Mucosa of rectum (tissue), 2 donors: ENCODE measurements at regions not wholly inside any gene's neighbourhood (a gene's known extent, or its start where the extent isn't known, plus 50 kb on each side); places are given as distances from the start of the nearest gene placed in this dataset.

Experiments
- H3K27ac ChIP-seq, 2 donors: one replicate each; pipeline ENCODE4 v1.7.0; 2013; ENCODE audit warnings: inconsistent platforms in 2 of 2, low read depth in 2 of 2, low read length in 2 of 2
- H3K27me3 ChIP-seq, 2 donors: one replicate each; pipeline ENCODE4 v1.7.0; 2013; ENCODE audit warnings: low read length in 2 of 2; ENCODE audit not compliant: control insufficient read depth in 2 of 2, insufficient read depth in 2 of 2
- H3K36me3 ChIP-seq, 2 donors: one replicate each; pipeline ENCODE4 v1.7.0; 2013; ENCODE audit warnings: low read length in 2 of 2; ENCODE audit not compliant: control insufficient read depth in 2 of 2, insufficient read depth in 2 of 2
- H3K4me1 ChIP-seq, 2 donors: one replicate each; pipeline ENCODE4 v1.7.0; 2013; ENCODE audit warnings: low read length in 2 of 2, mild to moderate bottlenecking in 1 of 2; ENCODE audit not compliant: control insufficient read depth in 2 of 2, insufficient read depth in 2 of 2
- H3K4me3 ChIP-seq, 2 donors: one replicate each; pipeline ENCODE4 v1.7.0; 2013; ENCODE audit warnings: low read length in 2 of 2
- H3K9ac ChIP-seq, 2 donors: one replicate each; pipeline ENCODE4 v1.7.0; 2013; ENCODE audit warnings: low read length in 2 of 2, low read depth in 1 of 2, mild to moderate bottlenecking in 1 of 2
- H3K9me3 ChIP-seq, 2 donors: one replicate each; pipeline ENCODE4 v1.7.0; 2013; ENCODE audit warnings: low read length in 2 of 2; ENCODE audit not compliant: control insufficient read depth in 2 of 2
- donor health status: healthy.
- donor health status: Normal muscosa, but diverticular disease.

DNA sequence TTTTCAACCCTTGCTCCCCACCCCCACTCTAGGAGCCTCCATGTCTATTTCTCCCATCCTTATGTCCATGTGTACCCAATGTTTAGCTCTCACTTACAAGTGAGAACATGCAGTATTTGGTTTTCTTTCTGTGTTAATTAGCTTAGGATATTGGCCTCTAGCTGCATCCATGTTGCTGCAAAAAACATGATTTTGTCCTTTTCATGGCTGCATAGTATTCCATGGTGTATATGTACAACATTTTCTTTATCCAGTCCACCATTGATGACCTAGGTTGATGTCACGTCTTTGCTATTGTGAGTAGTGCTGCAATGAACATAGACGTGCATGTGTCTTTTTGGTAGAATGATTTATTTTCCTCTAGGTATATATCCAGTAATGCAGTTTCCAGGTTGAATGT is 472.8 kb downstream of the ZNF674 start:
- H3K27ac ChIP-seq, result no peak overlapping the region
- H3K4me3 ChIP-seq, result no peak overlapping the region
- no peaks in the 10 kb centered on the region for H3K9me3 ChIP-seq
- no peaks in the 10 kb centered on the region for H3K36me3 ChIP-seq
- no peaks in the 10 kb centered on the region for H3K27me3 ChIP-seq
- H3K9ac ChIP-seq, result no peak overlapping the region
- no peaks in the 10 kb centered on the region for H3K4me1 ChIP-seq

- Histone ChIP-seq H3K27me3 (no peaks in the 10 kb centered on the region), H3K27ac (no peak overlapping the region), H3K9me3 (no peaks in the 10 kb centered on the region), H3K36me3 (no peaks in the 10 kb centered on the region), H3K4me1 (no peaks in the 10 kb centered on the region), H3K4me3 (no peak overlapping the region), H3K9ac (no peak overlapping the region)
These were observed 474.8 kb downstream of the ZNF674 start for GRCh38 chrX:46070421-46070820.

GRCh38 chrX:46059316-46059715 is 485.9 kb downstream of the ZNF674 start:
- H3K9ac ChIP-seq, result no peak overlapping the region
- no peak overlapping the region for H3K27ac ChIP-seq
- H3K4me1 ChIP-seq, result no peaks in the 10 kb centered on the region
- no peaks in the 10 kb centered on the region for H3K9me3 ChIP-seq
- H3K27me3 ChIP-seq, result no peaks in the 10 kb centered on the region
- H3K4me3 ChIP-seq, result no peak overlapping the region
- H3K36me3 ChIP-seq, result no peaks in the 10 kb centered on the region

DNA sequence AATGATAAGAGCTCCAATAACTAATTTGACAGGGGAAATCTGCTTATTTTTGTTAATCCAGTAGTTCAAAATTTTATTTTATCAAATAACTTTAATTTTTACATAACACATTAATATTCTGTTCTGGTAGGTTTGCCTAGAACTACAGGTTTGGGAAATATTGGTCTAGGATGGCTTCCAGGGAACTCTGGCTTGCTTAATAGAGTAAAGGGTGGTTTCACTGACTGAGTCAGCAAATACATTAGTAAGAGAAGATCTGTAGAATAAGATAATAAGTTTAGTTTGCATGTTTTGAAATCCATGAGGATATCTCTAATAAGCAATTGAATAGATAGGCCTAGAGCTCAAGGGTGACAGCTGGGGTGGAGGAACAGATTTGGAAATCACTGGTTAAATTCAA is 500.7 kb downstream of the ZNF674 start:
- Histone ChIP-seq H3K27me3 (peaks cover 0 to 3% of the 10 kb centered on the region in 2 donors), H3K9me3 (peaks cover 0 to 8% of the 10 kb centered on the region in 2 donors), H3K27ac (no peak overlapping the region), H3K36me3 (no peaks in the 10 kb centered on the region), H3K4me1 (no peaks in the 10 kb centered on the region), H3K4me3 (no peak overlapping the region), H3K9ac (no peak overlapping the region)

DNA sequence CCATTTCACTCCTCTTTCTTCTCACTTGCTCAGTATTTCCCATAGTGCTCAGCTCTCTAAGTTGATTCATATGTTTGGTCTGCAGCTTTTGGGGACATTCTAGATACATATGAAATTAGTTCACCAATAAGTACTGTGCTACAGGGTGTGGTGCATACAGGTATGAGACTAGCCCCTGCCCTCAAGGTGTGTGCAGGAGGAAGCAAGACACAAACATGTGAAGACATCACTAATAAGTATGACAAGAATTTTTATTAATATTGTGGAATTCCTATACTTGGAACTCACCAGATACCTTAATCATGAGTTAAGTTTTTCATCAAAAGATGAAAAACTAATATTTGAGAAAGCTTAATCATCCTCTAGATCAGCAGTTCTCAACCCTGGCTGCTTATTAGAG is 505.2 kb downstream of the ZNF674 start:
- Histone ChIP-seq H3K9ac (no peak overlapping the region), H3K36me3 (no peaks in the 10 kb centered on the region), H3K9me3 (peaks cover 0 to 8% of the 10 kb centered on the region in 2 donors), H3K4me1 (no peaks in the 10 kb centered on the region), H3K4me3 (no peak overlapping the region), H3K27me3 (peaks cover 0 to 3% of the 10 kb centered on the region in 2 donors), H3K27ac (no peak overlapping the region)

GRCh38 chrX:46039526-46039925 is 505.7 kb downstream of the ZNF674 start:
- Histone ChIP-seq H3K4me3 (no peak overlapping the region), H3K9ac (no peak overlapping the region), H3K4me1 (no peaks in the 10 kb centered on the region), H3K36me3 (no peaks in the 10 kb centered on the region), H3K27me3 (peaks cover 0 to 3% of the 10 kb centered on the region in 2 donors), H3K27ac (no peak overlapping the region), H3K9me3 (peaks cover 0 to 8% of the 10 kb centered on the region in 2 donors)

- H3K27ac ChIP-seq, result no peak overlapping the region
- peaks cover 0 to 2% of the 10 kb centered on the region in 2 donors for H3K27me3 ChIP-seq
- peaks cover 0 to 5% of the 10 kb centered on the region in 2 donors for H3K9me3 ChIP-seq
- no peak overlapping the region for H3K9ac ChIP-seq
- no peaks in the 10 kb centered on the region for H3K36me3 ChIP-seq
- no peak overlapping the region for H3K4me3 ChIP-seq
- H3K4me1 ChIP-seq, result no peaks in the 10 kb centered on the region
These were observed 508.7 kb downstream of the ZNF674 start for GRCh38 chrX:46036508-46036907.

GRCh38 chrX:46034868-46035267 is 510.4 kb downstream of the ZNF674 start:
- H3K9me3 ChIP-seq, result no peaks in the 10 kb centered on the region
- no peaks in the 10 kb centered on the region for H3K36me3 ChIP-seq
- no peak overlapping the region for H3K4me3 ChIP-seq
- no peak overlapping the region for H3K27ac ChIP-seq
- no peak overlapping the region for H3K9ac ChIP-seq
- H3K27me3 ChIP-seq, result peaks cover 0 to 2% of the 10 kb centered on the region in 2 donors
- H3K4me1 ChIP-seq, result no peaks in the 10 kb centered on the region

- Histone ChIP-seq H3K9me3 (no peaks in the 10 kb centered on the region), H3K4me1 (no peaks in the 10 kb centered on the region), H3K36me3 (no peaks in the 10 kb centered on the region), H3K9ac (no peak overlapping the region), H3K27ac (no peak overlapping the region), H3K27me3 (peaks cover 0 to 2% of the 10 kb centered on the region in 2 donors), H3K4me3 (no peak overlapping the region)
These were observed 515.4 kb downstream of the ZNF674 start for GRCh38 chrX:46029777-46030176.

GRCh38 chrX:46016296-46016695 is 528.9 kb downstream of the ZNF674 start:
- Histone ChIP-seq H3K36me3 (no peaks in the 10 kb centered on the region), H3K4me3 (no peak overlapping the region), H3K27me3 (peaks cover 0 to 2% of the 10 kb centered on the region in 2 donors), H3K27ac (no peak overlapping the region), H3K9me3 (no peaks in the 10 kb centered on the region), H3K4me1 (no peaks in the 10 kb centered on the region), H3K9ac (no peak overlapping the region)

GRCh38 chrX:46015653-46016052 is 529.6 kb downstream of the ZNF674 start:
- H3K4me3 ChIP-seq, result no peak overlapping the region
- no peaks in the 10 kb centered on the region for H3K4me1 ChIP-seq
- H3K27me3 ChIP-seq, result peaks cover 0 to 2% of the 10 kb centered on the region in 2 donors
- H3K9ac ChIP-seq, result no peak overlapping the region
- no peaks in the 10 kb centered on the region for H3K36me3 ChIP-seq
- no peaks in the 10 kb centered on the region for H3K9me3 ChIP-seq
- H3K27ac ChIP-seq, result no peak overlapping the region
